ENCODE measurements at regions not wholly inside any gene's neighbourhood (a gene's known extent, or its start where the extent isn't known, plus 50 kb on each side); places are given as distances from the start of the nearest gene placed in this dataset.

GRCh38 chr3:157632075-157632474, 128.9 kb upstream of the VEPH1 start:
- TF ChIP-seq POLR2A (IDR thresholded peaks at IDR 0.05; ENCODE audit: extremely low read depth, insufficient read length) (no peak), MAX (IDR thresholded peaks at IDR 0.05; ENCODE audit: low read depth, low read length) (no peak), MYC (IDR thresholded peaks at IDR 0.05; ENCODE audit: low read depth, low read length) (no peak)
